ENCODE measurements at regions not wholly inside any gene's neighbourhood (a gene's known extent, or its start where the extent isn't known, plus 50 kb on each side); places are given as distances from the start of the nearest gene placed in this dataset.

- H3K27me3 ChIP-seq (ENCODE audit: control insufficient read depth, insufficient read depth, low read length), result peaks cover 8% of the 10 kb centered on the region
- no peak for TF ChIP-seq CTCF (IDR thresholded peaks at IDR 0.05; ENCODE audit: low read depth, low read length)
- POLR2A ChIA-PET, result no interaction called here
Observed at GRCh38 chr17:31653691-31654090, 205.4 kb downstream of the COPRS start.

GRCh38 chr17:31650756-31651520, 208.1 kb downstream of the COPRS start:
- no peak overlapping the region for H3K4me3 ChIP-seq (ENCODE audit: low read depth, low read length)
- ChIA-PET POLR2A (no interaction called here), CTCF (no interaction called here)
- H3K27me3 ChIP-seq (ENCODE audit: control insufficient read depth, insufficient read depth, low read length), result peaks cover 3% of the 10 kb centered on the region
- TF ChIP-seq CTCF (IDR thresholded peaks at IDR 0.05; ENCODE audit: low read depth, low read length), result no peak
- no peak for DNase-seq (ENCODE audit: low read depth, low spot score)
- H3K27ac ChIP-seq (ENCODE audit: low read depth, low read length), result no peak overlapping the region
- peaks cover 4% of the 10 kb centered on the region; the same call in 1 of the 2 replicates for H3K9me3 ChIP-seq (ENCODE audit: control insufficient read depth, insufficient read depth, low read length)

More at GRCh38 chr17:31653691-31654090, 205.4 kb downstream of the COPRS start:
- H3K9me3 ChIP-seq (ENCODE audit: control insufficient read depth, insufficient read depth, low read length), result no peaks in the 10 kb centered on the region
- DNase-seq (ENCODE audit: low read depth, low spot score), result no peak
- H3K27ac ChIP-seq (ENCODE audit: low read depth, low read length), result peak overlapping the region; percentile 31
- H3K4me3 ChIP-seq (ENCODE audit: low read depth, low read length), result no peak overlapping the region
- CTCF ChIA-PET, result no interaction called here

GRCh38 chr17:31649302-31649701, 209.7 kb downstream of the COPRS start:
- no peak for DNase-seq (ENCODE audit: low read depth, low spot score)
- H3K27ac ChIP-seq (ENCODE audit: low read depth, low read length), result no peak overlapping the region
- no peak overlapping the region for H3K4me3 ChIP-seq (ENCODE audit: low read depth, low read length)
- H3K27me3 ChIP-seq (ENCODE audit: control insufficient read depth, insufficient read depth, low read length), result peaks cover 3% of the 10 kb centered on the region
- TF ChIP-seq CTCF (IDR thresholded peaks at IDR 0.05; ENCODE audit: low read depth, low read length), result no peak
- CTCF ChIA-PET, result no interaction called here
- POLR2A ChIA-PET, result no interaction called here
- peaks cover 11% of the 10 kb centered on the region for H3K9me3 ChIP-seq (ENCODE audit: control insufficient read depth, insufficient read depth, low read length)

- Histone ChIP-seq H3K4me3 (ENCODE audit: low read depth, low read length) (no peak overlapping the region), H3K9me3 (ENCODE audit: control insufficient read depth, insufficient read depth, low read length) (peaks cover 15% of the 10 kb centered on the region), H3K27ac (ENCODE audit: low read depth, low read length) (no peak overlapping the region), H3K27me3 (ENCODE audit: control insufficient read depth, insufficient read depth, low read length) (peaks cover 3% of the 10 kb centered on the region)
- POLR2A ChIA-PET, result no interaction called here
- no peak for DNase-seq (ENCODE audit: low read depth, low spot score)
- CTCF ChIA-PET, result no interaction called here
- TF ChIP-seq CTCF (IDR thresholded peaks at IDR 0.05; ENCODE audit: low read depth, low read length), result no peak
Observed at GRCh38 chr17:31647661-31648060, 211.4 kb downstream of the COPRS start.

GRCh38 chr17:31646642-31647041, 212.4 kb downstream of the COPRS start:
- ChIA-PET CTCF (no interaction called here), POLR2A (no interaction called here)
- peaks cover under 1% of the 10 kb centered on the region for H3K27me3 ChIP-seq (ENCODE audit: control insufficient read depth, insufficient read depth, low read length)
- H3K9me3 ChIP-seq (ENCODE audit: control insufficient read depth, insufficient read depth, low read length), result peaks cover 15% of the 10 kb centered on the region
- no peak overlapping the region for H3K4me3 ChIP-seq (ENCODE audit: low read depth, low read length)
- H3K27ac ChIP-seq (ENCODE audit: low read depth, low read length), result no peak overlapping the region
- TF ChIP-seq CTCF (IDR thresholded peaks at IDR 0.05; ENCODE audit: low read depth, low read length), result no peak
- DNase-seq (ENCODE audit: low read depth, low spot score), result no peak

Measured in AG04450 (cell line).